K562 (cell line): ENCODE measurements at regions not wholly inside any gene's neighbourhood (a gene's known extent, or its start where the extent isn't known, plus 50 kb on each side); places are given as distances from the start of the nearest gene placed in this dataset.

Experiments
- ARID4B ChIP-seq: sonication (generic); formaldehyde crosslinking; IDR thresholded peaks from 2 replicates; pipeline ENCODE4 v1.8.0; 2022; ENCODE audit warnings: mild to moderate bottlenecking, missing genetic modification reagents
- ATF1 ChIP-seq, 2 experiments: fragments of 450-650 bp in 1 of 2; IDR thresholded peaks; 2 replicates each; pipeline ENCODE4 v1.6.1; 2016; ENCODE audit warnings: missing compliant biosample characterization in 1 of 2, missing genetic modification characterization in 1 of 2
- CSDE1 ChIP-seq, 2 experiments: fragments of 450-650 bp; IDR thresholded peaks; 2 replicates each; pipeline ENCODE4 v1.6.1; 2016; ENCODE audit warnings: mild to moderate bottlenecking in 1 of 2
- HDAC8 ChIP-seq: fragments of 450-650 bp; IDR thresholded peaks from 2 replicates; pipeline ENCODE4 v1.6.1; 2016; ENCODE audit warnings: mild to moderate bottlenecking, missing genetic modification characterization, moderate library complexity, missing compliant biosample characterization
- L3MBTL2 ChIP-seq: fragments of 450-650 bp; IDR thresholded peaks from 2 replicates; pipeline ENCODE4 v1.6.1; 2016; ENCODE audit warnings: mild to moderate bottlenecking, moderate library complexity
- MAZ ChIP-seq, 2 experiments: fragments of 450-650 bp in 1 of 2; sonication (generic) in 1 of 2; formaldehyde crosslinking; IDR thresholded peaks in 1 of 2; conservative IDR thresholded peaks in 1 of 2; 2 replicates each; pipeline versions ENCODE4 v1.4.0 to v1.5.0; 2020; ENCODE audit warnings: mild to moderate bottlenecking in 1 of 2, missing genetic modification reagents in 1 of 2
- NKRF ChIP-seq: fragments of 450-650 bp; IDR thresholded peaks from 2 replicates; pipeline ENCODE4 v1.6.1; 2016; ENCODE audit warnings: borderline replicate concordance
- PHB ChIP-seq: fragments of 250-450 bp; sonication (Bioruptor Pico); IDR thresholded peaks from 2 replicates; pipeline ENCODE4 v1.5.0; 2021
- PPARD ChIP-seq: fragments of 250-450 bp; sonication (Bioruptor Pico); IDR thresholded peaks from 2 replicates; pipeline ENCODE4 v1.8.0; 2022; ENCODE audit warnings: inconsistent platforms, mild to moderate bottlenecking, moderate library complexity
- ZC3H4 ChIP-seq: sonication (generic); formaldehyde crosslinking; IDR thresholded peaks from 2 replicates; pipeline ENCODE4 v1.9.0; 2021; ENCODE audit warnings: missing genetic modification reagents, borderline replicate concordance
- ZNF133 ChIP-seq: fragments of 250-450 bp; sonication (Bioruptor Pico); IDR thresholded peaks from 2 replicates; pipeline ENCODE4 v1.4.0; 2020; ENCODE audit warnings: mild to moderate bottlenecking

GRCh38 chr13:70366720-70367119 lies 258.5 kb upstream of the KLHL1 start (continued):
- TF ChIP-seq MAZ (CRISPR knock-in tag; conservative IDR thresholded peaks at IDR 0.05 in 1 of 2, IDR thresholded peaks at IDR 0.05 in 1 of 2) (no peak), L3MBTL2 (no peak), CSDE1 (IDR thresholded peaks at IDR 0.05) (no peak), ZNF133 (no peak), HDAC8 (tag) (no peak), ARID4B (no peak), ATF1 (CRISPR knock-in tag; IDR thresholded peaks at IDR 0.05) (no peak), ATF1 (tag; IDR thresholded peaks at IDR 0.05) (no peak), PHB (CRISPR knock-in tag) (no peak), NKRF (no peak), PPARD (CRISPR knock-in tag) (no peak), ZC3H4 (CRISPR knock-in tag) (no peak)
